Coronary artery (tissue), 2 donors: ENCODE measurements at regions not wholly inside any gene's neighbourhood (a gene's known extent, or its start where the extent isn't known, plus 50 kb on each side); places are given as distances from the start of the nearest gene placed in this dataset.

Experiments used
- DNase-seq: peaks from one replicate; pipeline ENCODE4 v3.0.0-alpha.2; 2017; ENCODE audit warnings: low spot score
- H3K27ac ChIP-seq, 2 donors: fragments of 200-600 bp; sonication (generic); one replicate each; pipeline ENCODE4 v1.5.1; 2016 to 2019
- H3K4me3 ChIP-seq: fragments of 200-600 bp; sonication (generic); 2 replicates; pipeline ENCODE4 v1.5.1; 2016; ENCODE audit warnings: mild to moderate bottlenecking, moderate library complexity
- TF ChIP-seq, protein P1 (sequence below): fragments of 200-600 bp; sonication (generic); IDR thresholded peaks from one replicate; pipeline ENCODE4 v1.5.1; 2019; ENCODE audit warnings: antibody characterized with exemption

DNA sequence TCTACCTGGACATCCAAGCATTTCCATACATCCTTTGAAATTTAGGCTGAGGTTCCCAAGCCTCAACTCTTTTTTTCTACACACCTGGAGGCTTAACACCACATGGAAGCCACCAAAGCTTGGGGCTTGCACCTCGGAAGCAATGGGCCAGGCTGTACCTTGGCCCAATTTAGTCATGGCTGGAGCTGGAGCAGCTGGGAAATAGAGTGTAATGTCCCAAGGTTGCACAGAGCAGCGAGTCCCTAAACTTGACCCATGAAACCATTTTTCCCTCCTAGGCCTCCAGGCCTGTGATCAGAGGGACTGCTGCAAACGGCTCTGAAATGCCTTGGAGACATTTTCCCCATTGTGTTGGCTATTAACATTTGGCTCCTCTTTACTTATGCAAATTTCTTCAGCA is 1574.3 kb upstream of the ZEB2 start:
- no peak overlapping the region for H3K27ac ChIP-seq
- H3K4me3 ChIP-seq = no peak overlapping the region
- DNase-seq = no peak
- TF ChIP-seq, protein P1, sequence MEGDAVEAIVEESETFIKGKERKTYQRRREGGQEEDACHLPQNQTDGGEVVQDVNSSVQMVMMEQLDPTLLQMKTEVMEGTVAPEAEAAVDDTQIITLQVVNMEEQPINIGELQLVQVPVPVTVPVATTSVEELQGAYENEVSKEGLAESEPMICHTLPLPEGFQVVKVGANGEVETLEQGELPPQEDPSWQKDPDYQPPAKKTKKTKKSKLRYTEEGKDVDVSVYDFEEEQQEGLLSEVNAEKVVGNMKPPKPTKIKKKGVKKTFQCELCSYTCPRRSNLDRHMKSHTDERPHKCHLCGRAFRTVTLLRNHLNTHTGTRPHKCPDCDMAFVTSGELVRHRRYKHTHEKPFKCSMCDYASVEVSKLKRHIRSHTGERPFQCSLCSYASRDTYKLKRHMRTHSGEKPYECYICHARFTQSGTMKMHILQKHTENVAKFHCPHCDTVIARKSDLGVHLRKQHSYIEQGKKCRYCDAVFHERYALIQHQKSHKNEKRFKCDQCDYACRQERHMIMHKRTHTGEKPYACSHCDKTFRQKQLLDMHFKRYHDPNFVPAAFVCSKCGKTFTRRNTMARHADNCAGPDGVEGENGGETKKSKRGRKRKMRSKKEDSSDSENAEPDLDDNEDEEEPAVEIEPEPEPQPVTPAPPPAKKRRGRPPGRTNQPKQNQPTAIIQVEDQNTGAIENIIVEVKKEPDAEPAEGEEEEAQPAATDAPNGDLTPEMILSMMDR = no peak

DNA sequence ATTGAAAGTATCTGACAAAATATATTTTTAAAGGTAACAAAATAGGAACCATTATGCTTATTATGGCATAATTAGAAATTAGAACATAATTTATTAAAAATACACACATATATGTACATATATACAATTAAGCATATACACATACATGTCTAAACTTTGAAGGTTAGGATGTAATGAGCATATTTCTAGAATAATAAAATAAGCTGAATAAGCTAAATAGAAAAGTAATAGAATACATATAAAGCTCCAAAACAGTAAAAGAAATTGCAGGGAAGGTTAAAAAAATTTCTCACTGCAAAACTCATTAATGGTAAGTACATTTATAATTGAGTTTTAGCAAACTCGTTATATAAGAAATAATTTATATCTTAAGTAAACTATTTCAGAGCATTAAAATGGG is 1561.5 kb upstream of the ZEB2 start:
- H3K27ac ChIP-seq = no peak overlapping the region
- no peak for DNase-seq
- TF ChIP-seq, protein P1 = no peak
- no peak overlapping the region for H3K4me3 ChIP-seq

DNA sequence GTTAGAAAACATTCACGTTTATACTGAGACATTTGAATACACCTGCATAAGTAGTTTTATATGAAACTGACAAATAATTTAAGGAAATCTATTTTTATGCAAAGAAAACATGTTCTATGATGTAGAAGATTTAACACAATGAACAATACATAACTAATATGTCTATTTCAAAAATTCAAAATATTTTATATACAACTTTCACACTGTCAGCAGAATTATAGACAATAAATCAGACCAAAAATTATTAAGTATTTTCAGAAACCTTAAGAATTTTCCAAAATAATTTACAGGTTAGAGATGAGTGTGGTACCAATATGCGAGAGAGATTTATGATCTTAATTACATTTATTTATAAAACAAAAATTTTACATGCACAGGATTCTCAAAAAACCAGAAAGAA is 1561.0 kb upstream of the ZEB2 start:
- TF ChIP-seq, protein P1 = no peak
- DNase-seq = no peak

DNA sequence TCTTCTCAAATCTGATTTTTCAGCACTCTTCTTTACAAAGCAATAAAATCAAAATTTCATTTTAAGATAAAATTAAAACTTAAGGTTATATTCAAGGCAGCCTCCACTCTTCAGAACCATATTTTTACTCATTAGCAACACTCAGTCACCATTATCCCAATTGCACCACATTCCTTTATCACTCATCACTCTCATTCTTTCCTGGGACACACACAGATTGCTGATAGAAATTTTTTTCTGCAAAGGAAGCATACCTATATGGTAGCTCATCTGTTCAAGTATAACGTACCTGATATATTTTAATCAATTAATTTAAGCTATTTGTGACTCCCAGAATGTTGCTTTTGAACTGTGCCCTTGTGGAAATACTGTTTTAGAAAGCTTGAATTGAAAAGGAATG is 1559.3 kb upstream of the ZEB2 start:
- H3K4me3 ChIP-seq = no peak overlapping the region
- no peak overlapping the region for H3K27ac ChIP-seq
- TF ChIP-seq, protein P1 = no peak
- no peak for DNase-seq

More for the DNA sequence above, 1561.0 kb upstream of the ZEB2 start:
- no peak overlapping the region for H3K27ac ChIP-seq
- no peak overlapping the region for H3K4me3 ChIP-seq

DNA sequence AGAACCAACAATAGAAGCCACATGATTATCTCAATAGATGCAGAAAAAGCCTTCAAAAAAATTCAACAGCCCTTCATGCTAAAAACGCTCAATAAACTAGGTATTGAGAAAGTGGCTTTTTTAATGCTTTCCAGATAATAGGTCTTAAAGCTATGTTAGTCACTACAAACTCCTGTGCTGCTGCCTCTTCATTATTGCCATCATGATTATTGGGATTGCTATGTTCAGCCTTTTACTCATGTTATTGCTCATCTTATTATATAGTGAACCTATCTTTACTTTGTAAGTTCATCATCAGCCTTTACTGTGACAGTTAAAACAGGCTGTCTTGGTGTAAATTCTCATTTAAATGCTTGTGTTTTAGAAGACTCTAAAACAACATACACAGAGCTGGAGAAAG is 1557.2 kb upstream of the ZEB2 start:
- TF ChIP-seq, protein P1 = no peak
- no peak overlapping the region for H3K4me3 ChIP-seq
- no peak for DNase-seq
- no peak overlapping the region for H3K27ac ChIP-seq

DNA sequence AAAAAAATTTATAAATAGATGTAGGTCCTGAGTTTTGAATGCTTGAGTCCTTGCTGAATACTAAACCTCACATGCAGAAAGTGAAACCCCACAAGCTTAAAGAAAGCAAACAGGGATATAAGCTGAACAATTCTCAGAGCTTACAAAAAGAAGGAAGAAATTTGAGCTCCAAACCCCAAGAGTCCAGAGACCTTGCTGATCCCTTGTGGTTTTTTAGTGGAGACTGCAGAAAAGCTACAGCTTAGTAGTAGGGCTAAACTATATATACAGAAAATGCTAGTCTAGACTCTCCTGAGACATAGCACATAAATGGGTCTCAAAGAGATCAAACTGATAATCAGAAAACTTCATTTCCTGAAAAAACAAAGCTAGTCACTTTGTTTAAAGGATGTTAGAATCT is 1548.1 kb upstream of the ZEB2 start:
- no peak for DNase-seq
- H3K4me3 ChIP-seq = no peak overlapping the region
- H3K27ac ChIP-seq = no peak overlapping the region
- TF ChIP-seq, protein P1 = no peak

DNA sequence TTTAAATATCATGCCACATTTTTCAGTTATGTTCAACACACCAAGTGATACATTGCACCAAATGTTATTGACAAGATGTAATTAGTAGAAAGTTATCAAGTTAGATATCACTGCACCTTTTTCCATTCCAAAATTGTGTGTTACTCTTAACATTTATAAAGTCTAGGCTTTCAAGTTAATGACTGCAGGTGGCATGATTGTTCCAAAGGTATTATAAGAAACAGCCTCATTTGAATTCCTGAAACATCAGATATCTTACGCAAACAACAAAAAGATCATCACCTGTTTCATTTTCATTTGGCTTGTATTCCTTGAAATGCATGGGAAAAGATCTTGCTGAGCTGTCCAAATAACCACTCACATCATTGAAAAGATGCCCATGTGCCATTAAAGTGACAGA is 1528.2 kb upstream of the ZEB2 start:
- Histone ChIP-seq H3K27ac (no peak overlapping the region), H3K4me3 (no peak overlapping the region)
- DNase-seq = no peak
- TF ChIP-seq, protein P1 = no peak
